SW480 (cell line): ENCODE measurements at regions not wholly inside any gene's neighbourhood (a gene's known extent, or its start where the extent isn't known, plus 50 kb on each side); places are given as distances from the start of the nearest gene placed in this dataset.

Source experiments
- DNase-seq: peaks from one replicate; pipeline ENCODE4 v3.0.0-alpha.2; 2016; ENCODE audit warnings: low spot score

- no peak for DNase-seq
Observed at GRCh38 chr1:224486801-224487583, 52.4 kb upstream of the WDR26 start.

GRCh38 chr1:224488806-224489499 lies 54.4 kb upstream of the WDR26 start:
- no peak for DNase-seq

- DNase-seq = no peak
Observed at GRCh38 chr1:224489534-224490365, 55.2 kb upstream of the WDR26 start.

- no peak for DNase-seq
Observed at GRCh38 chr1:224490549-224491537, 56.2 kb upstream of the WDR26 start.

- DNase-seq = no peak
Observed at GRCh38 chr1:224492015-224492414, 57.4 kb upstream of the WDR26 start.

GRCh38 chr1:224492632-224493031 lies 58.0 kb upstream of the WDR26 start:
- DNase-seq = no peak

GRCh38 chr1:224493269-224493668 lies 58.7 kb upstream of the WDR26 start:
- DNase-seq = no peak

- DNase-seq = no peak
Observed at GRCh38 chr1:224494343-224494742, 59.7 kb upstream of the WDR26 start.

GRCh38 chr1:224495866-224496265 lies 61.3 kb upstream of the WDR26 start:
- no peak for DNase-seq

GRCh38 chr1:224496826-224497225 lies 62.2 kb upstream of the WDR26 start:
- no peak for DNase-seq

- peak; percentile 86 for DNase-seq
Observed at GRCh38 chr1:224497714-224498573, 63.3 kb upstream of the WDR26 start.

GRCh38 chr1:224498574-224499170 lies 64.1 kb upstream of the WDR26 start:
- peak; percentile 89 for DNase-seq

- no peak for DNase-seq
Observed at GRCh38 chr1:224499204-224499603, 64.6 kb upstream of the WDR26 start.

GRCh38 chr1:224500796-224501195 lies 66.2 kb upstream of the WDR26 start:
- no peak for DNase-seq

- DNase-seq = no peak
Observed at GRCh38 chr1:224501836-224502235, 67.2 kb upstream of the WDR26 start.

GRCh38 chr1:224502459-224503160 lies 68.0 kb upstream of the WDR26 start:
- peak; percentile 70 for DNase-seq

- DNase-seq = peak; percentile 90
Observed at GRCh38 chr1:224503161-224504118, 68.8 kb upstream of the WDR26 start.
